ENCODE measurements at regions not wholly inside any gene's neighbourhood (a gene's known extent, or its start where the extent isn't known, plus 50 kb on each side); places are given as distances from the start of the nearest gene placed in this dataset.

- no peak for DNase-seq
Measured at GRCh38 chr5:123827811-123828210, 315.8 kb downstream of the CSNK1G3 start.

DNA sequence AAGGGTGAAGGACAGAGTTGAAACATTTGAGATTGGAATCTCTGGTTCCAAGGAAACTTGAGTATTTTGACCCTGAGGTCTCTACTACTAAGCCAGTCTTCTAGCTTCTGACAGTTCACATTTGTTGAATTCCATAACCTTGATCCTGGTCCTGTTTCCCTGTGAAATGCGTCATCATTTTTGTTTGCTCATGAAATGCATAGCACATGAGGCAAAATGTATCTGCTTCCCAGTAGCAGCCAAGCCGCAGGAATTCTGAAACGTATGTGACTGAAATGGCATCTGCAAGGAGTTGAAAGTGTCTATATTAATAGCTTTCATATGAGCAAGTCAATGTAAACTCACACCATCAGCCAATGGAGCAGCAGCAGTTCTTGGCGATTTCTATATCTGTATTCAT lies 307.9 kb downstream of the CSNK1G3 start:
- DNase-seq: peak; percentile 100

GRCh38 chr5:123819386-123819785 lies 307.4 kb downstream of the CSNK1G3 start:
- DNase-seq: peak; percentile 73

- DNase-seq: no peak
Measured at GRCh38 chr5:123817267-123817666, 305.3 kb downstream of the CSNK1G3 start.

- peak; percentile 73 for DNase-seq
Measured at GRCh38 chr5:123814801-123815470, 303.0 kb downstream of the CSNK1G3 start.

DNA sequence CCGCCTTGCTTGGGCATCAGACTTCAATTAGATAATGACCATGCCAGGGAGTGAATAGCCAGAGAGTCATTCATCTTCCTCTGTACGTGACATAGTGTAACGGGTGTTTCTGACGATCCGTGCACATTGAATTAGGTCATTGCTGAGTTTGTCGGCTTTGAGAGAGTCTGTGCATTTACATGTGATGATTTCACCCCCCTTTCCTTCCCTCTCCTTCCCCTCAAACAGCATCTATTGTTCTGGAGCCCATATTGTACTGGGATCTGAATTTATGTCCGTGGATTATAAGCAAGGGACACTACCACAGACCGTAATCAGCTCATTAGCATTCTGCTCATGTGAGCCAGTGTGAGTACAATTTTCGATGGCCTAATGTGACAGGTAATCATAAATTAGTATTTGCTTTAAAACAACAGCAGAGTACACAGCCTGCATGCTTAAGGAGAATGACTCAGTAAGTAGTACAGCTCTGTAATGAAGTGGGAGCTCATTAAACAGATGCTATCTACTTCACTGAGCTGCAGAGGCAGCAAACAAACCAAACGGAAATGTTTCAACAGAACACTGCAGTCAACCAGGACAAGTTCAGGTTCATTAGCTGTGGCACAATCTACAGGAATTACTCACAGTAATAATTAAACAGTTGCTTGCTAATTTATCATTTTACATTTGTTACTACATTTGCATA lies 302.1 kb downstream of the CSNK1G3 start:
- peak; percentile 85 for DNase-seq

- DNase-seq: no peak
Measured at GRCh38 chr5:123813264-123813663, 301.3 kb downstream of the CSNK1G3 start.

DNA sequence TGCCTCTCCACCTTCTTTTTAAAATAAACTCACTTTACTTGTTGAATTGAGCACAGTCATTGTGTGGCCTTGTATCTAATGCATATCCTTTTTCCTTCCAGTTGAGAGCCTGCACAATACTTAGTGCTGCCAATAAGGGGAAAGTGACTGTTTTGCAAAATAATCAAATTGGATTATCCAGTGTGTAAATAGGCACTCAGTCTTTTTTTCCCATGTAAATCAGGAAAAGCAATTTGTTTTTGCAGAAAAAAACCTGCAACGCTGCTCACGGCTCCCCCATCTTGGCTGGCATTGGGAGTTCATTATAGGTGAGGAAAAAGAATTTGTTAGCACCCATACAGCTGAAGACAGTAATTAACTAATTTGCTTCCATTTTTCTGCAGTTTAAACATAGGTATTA lies 299.9 kb downstream of the CSNK1G3 start:
- DNase-seq: no peak

DNA sequence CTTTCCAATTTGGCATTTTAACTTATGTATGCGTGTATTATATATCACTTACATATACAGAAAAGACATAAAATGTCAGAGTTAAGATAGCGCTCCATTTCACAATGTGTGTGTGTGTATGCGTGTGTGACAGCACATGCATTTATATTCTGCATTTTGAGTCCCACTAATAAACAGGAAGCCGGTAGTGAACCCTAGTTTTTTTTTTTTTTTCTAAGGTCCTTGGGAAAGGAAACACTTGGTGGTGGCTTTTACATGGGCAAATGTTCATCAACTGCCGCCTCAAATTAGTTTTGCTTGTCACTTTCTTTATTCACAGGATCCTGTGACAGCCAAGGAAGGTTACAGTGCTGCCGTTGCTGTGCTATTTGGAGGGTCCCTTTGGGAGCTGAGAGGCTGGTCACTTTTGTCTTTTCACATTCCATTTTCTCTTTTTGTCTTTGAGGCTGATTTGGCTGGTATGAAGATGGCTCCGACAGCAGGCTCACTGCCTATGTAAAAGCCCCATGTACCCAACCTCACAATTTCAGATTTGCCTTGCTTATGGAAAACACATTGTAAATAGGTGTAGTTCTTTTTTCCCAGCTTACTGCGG lies 298.9 kb downstream of the CSNK1G3 start:
- no peak for DNase-seq

- no peak for DNase-seq
Measured at GRCh38 chr5:123810253-123810652, 298.3 kb downstream of the CSNK1G3 start.

DNA sequence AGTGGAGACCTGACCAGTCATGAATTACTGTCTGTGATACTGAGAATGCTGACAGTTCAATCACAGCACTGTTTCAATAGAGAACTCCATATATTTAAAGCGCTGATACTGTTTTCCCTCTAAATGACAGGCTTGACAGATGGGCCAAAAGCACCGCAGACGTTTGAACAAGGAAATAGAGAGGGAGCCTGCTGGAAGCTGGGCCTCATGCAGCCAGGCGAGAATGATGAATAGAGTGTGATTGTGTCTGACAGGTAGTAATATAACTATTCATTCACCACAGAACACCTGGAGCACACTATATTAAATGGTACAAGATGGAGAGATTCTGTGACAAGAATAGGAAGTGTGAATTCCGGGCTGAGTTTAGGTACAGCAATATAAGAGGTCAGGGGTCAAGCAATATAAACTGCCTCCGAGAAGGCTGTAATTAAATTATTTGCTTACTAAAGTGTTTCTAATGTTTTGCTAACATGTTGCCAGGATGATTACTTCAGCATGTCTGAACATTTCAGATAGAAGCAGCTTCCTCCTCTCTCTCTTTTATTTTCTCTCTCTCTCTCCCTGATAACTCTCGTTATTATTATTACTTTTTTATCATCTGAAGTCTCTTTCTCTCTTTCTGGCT lies 297.7 kb downstream of the CSNK1G3 start:
- no peak for DNase-seq

DNA sequence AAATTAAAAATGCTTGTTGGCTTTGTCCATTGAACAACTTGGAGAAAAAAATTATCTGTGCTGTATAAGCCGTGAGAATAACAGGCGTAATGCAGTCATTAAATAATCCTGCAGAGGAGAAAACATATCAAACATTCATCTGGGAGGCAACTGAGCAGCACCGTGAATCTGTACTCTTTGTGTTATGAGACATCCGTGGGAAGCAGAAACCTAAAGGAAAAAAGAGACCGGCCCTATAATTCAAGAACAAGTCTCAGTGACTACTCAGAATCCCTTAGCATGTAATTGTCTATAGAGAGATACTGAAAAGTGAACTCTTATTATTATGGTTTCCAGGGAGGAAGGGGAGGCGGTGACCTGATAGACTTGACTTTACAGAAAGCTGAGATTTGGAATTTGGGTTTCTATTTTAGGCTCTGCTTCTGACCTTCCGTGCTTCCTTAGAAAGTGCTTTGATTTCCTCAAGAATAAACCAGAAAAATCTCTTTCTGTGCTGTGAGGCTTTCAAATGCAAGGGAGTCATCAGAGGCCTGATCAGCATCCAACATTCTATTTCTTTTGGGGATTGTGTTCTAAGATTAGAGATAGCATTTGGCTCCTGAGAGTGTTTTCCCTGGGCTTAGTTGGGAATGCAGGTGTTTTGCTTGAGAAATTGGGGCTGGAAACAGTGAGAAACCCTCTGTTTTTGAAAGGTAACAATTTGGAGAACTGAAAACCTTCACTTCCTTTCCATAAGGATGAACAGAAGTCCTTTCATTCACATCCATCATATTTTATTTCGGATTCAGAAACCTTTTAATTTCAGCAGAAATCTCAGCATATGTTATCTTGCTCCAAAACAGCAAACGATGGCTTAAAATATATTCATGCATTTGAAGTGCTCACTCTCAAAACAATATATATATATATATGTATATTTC lies 296.7 kb downstream of the CSNK1G3 start:
- no peak for DNase-seq

- peak; percentile 93 for DNase-seq
Measured at GRCh38 chr5:123807177-123807945, 295.4 kb downstream of the CSNK1G3 start.

- no peak for DNase-seq
Measured at GRCh38 chr5:123806644-123807043, 294.7 kb downstream of the CSNK1G3 start.

DNA sequence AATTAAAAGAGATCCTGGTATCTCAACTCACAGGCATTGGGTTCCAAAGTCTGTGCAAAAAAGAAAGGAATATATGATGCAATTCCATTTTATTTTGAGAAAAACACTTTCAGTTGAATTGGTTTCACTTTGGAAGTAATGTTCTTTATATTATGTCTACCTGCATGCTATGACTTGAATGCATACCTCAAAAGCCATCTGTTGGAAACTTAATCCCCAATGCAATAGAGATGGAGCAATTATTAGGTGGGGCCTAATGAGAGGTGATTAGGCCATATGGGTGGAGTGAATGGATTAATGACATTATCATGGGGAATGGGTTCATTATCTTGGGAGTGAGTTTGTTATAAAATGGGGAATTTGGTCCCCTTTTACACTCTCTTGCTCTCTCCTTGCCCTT lies 293.3 kb downstream of the CSNK1G3 start:
- no peak for DNase-seq

DNA sequence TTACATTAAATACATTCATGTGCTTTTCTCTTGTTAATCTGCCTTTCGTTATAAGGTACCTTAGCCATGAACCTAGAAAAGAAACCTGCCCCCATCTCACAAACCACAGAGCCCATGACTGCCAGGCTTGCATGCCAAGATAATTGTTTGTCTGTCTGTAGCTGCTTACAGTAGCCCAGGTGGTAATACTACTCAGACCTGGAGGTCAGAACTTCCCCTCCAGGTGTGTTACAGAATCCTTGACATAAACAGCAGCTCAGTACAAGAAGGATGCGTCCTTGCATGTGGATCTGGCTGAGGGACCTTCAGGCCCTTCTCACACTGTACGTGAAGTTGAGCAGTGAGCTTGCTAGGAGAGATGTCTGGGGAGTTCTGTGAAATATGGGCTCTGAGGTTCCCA lies 291.4 kb downstream of the CSNK1G3 start:
- no peak for DNase-seq

DNA sequence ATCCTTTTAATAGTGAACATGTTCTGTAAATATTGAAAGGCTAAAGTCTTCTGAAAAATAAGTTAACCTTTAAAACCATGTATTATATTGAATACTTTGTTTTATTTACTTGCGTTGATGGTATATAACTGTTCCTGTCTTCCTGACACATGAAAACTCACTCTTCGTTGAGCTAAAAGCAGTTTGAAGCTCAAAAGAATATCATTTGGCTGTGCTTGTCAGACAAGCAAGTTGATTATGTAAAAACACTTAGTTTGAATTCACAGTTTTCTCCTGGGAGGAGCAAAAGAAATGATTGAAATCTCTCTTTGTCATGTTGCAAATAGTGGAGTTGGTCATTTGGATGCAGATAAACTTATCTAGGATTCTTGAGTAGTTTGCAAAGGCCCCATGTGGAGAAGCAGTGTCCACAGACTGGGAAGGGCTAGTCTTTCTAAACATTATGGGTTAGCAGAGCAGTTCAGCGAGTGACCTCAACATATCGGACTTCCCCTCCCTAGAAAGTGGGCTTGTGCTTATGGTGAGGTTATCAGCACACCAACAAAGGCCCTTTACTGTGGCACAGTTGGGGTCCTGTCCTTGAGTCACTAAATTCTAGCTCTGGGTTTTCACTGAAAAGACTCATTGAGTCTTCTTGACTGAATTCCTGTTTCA lies 290.4 kb downstream of the CSNK1G3 start:
- no peak for DNase-seq

DNA sequence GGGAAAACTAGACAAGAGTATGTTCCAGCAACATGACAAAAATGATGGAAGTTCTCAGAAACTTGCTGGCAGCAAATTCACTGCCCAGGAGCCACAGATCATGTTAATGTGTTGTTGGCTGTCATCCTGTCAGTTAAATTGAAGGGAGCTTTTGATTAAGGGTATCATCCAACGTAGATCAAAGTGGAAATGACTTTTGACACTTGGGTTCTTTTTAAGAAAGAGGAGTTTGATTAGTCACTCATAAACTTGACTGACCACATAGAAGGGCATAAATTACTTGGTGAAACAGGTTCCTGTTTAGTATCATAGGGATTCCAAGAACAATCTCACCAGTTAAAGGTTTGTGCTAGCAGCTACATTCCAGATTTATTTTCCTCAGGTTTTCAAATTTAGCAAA lies 288.7 kb downstream of the CSNK1G3 start:
- DNase-seq: no peak

- DNase-seq: no peak
Measured at GRCh38 chr5:123795688-123796087, 283.7 kb downstream of the CSNK1G3 start.

DNA sequence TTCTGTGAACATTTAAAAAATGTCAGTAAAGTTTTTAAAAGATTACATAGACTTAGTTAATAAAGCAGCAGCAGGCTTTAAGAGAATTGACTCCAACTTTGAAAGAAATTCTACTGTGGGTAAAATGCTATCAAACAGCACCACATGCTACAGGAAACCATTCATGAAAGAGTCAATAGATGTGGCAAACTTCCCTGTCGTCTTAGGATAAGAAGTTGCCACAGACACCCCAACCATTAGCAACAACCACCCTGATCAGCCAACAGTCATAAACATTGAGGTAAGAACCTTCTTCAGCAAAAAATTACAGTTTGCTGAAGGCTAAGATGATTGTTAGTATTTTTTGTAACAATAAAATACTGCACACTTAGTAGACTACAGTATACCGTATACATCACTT lies 278.2 kb downstream of the CSNK1G3 start:
- DNase-seq: no peak

DNA sequence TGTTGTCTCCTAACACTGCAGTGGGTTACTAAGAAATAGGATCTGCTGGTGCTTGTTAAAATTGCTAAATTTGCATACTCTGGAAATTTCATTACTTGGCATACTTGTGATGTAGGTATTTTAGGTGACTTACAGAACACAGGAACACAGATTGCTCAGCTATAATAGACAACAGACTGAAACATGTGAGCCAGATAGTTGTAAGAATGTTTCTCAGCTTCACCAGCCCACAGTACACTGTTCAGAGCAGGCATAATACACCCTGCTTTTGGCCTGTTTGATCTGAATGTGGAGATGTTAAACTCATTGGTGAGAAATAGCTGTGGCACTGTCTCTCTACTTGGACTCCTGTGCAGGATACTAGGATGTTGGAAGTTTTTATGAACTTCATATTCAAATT lies 275.7 kb downstream of the CSNK1G3 start:
- no peak for DNase-seq

Measured in fibroblast of skin of right quadriceps (primary cell).